Omental fat pad (tissue), 3 donors: ENCODE measurements at regions not wholly inside any gene's neighbourhood (a gene's known extent, or its start where the extent isn't known, plus 50 kb on each side); places are given as distances from the start of the nearest gene placed in this dataset.

Experiments
- ATAC-seq: fragments of 150-250 bp; one replicate; pipeline ENCODE4 v1.9.1; 2016; ENCODE audit warnings: mild to moderate bottlenecking, moderate library complexity; ENCODE audit not compliant: low FRiP score
- DNase-seq: peaks from one replicate; pipeline ENCODE4 v3.0.0-alpha.2; 2019; ENCODE audit warnings: low spot score
- CTCF ChIP-seq, 3 donors: fragments of 450-650 bp; IDR thresholded peaks; one replicate each; pipeline ENCODE4 v1.5.1; 2016 to 2017; ENCODE audit warnings: antibody characterized with exemption in 3 of 3, mild to moderate bottlenecking in 3 of 3, moderate library complexity in 2 of 3

GRCh38 chr4:124964852-124965496 is 252.4 kb upstream of the ANKRD50 start:
- no peak for TF ChIP-seq CTCF (IDR thresholded peaks at IDR 0.05)
- DNase-seq (no peak), ATAC-seq (no peak)

- ATAC-seq, result no peak
- DNase-seq, result no peak
- TF ChIP-seq CTCF (IDR thresholded peaks at IDR 0.05), result no peak
These were observed 251.7 kb upstream of the ANKRD50 start for GRCh38 chr4:124964251-124964650.

- TF ChIP-seq CTCF (IDR thresholded peaks at IDR 0.05), result no peak
- DNase-seq, result no peak
These were observed 248.7 kb upstream of the ANKRD50 start for GRCh38 chr4:124961138-124961750.

GRCh38 chr4:124958847-124959246 is 246.3 kb upstream of the ANKRD50 start:
- ATAC-seq (no peak), DNase-seq (no peak)
- no peak for TF ChIP-seq CTCF (IDR thresholded peaks at IDR 0.05)

More at GRCh38 chr4:124961138-124961750, 248.7 kb upstream of the ANKRD50 start:
- no peak for ATAC-seq

GRCh38 chr4:124955476-124955875 is 242.9 kb upstream of the ANKRD50 start:
- ATAC-seq, result no peak
- TF ChIP-seq CTCF (IDR thresholded peaks at IDR 0.05), result no peak
- no peak for DNase-seq

GRCh38 chr4:124954046-124954445 is 241.5 kb upstream of the ANKRD50 start:
- no peak for TF ChIP-seq CTCF (IDR thresholded peaks at IDR 0.05)
- ATAC-seq, result no peak
- no peak for DNase-seq

GRCh38 chr4:124953486-124953885 is 241.0 kb upstream of the ANKRD50 start:
- no peak for TF ChIP-seq CTCF (IDR thresholded peaks at IDR 0.05)
- ATAC-seq, result no peak

More at GRCh38 chr4:124953486-124953885, 241.0 kb upstream of the ANKRD50 start:
- DNase-seq, result no peak
